GM23338 (cell line): ENCODE measurements at regions not wholly inside any gene's neighbourhood (a gene's known extent, or its start where the extent isn't known, plus 50 kb on each side); places are given as distances from the start of the nearest gene placed in this dataset.

Source experiments
- ATAC-seq: fragments of 200-7000 bp; cut with Tn5 transposase; 3 replicates; pipeline ENCODE4 v1.9.1; 2020
- DNase-seq: peaks from one replicate; pipeline ENCODE4 v3.0.0-alpha.2; 2015; ENCODE audit warnings: low spot score
- H2AFZ ChIP-seq: fragments of 200-600 bp; sonication (generic); 2 replicates; pipeline ENCODE4 v1.8.0; 2016; ENCODE audit warnings: antibody characterized with exemption, mild to moderate bottlenecking, moderate library complexity
- H3F3A ChIP-seq: fragments of 200-600 bp; sonication (generic); replicated peaks from 2 replicates; pipeline ENCODE4 v1.8.0; 2017; ENCODE audit warnings: antibody characterized with exemption, mixed run types, low read depth
- H3K27ac ChIP-seq: fragments of 200-600 bp; sonication (generic); 2 replicates; pipeline ENCODE4 v1.6.1; 2016; ENCODE audit warnings: low read depth
- H3K27me3 ChIP-seq: fragments of 200-600 bp; sonication (generic); 2 replicates; pipeline ENCODE4 v1.8.0; 2016; ENCODE audit warnings: mild to moderate bottlenecking, mixed run types, moderate library complexity; ENCODE audit not compliant: insufficient read depth
- H3K36me3 ChIP-seq: fragments of 200-600 bp; sonication (generic); 2 replicates; pipeline ENCODE4 v1.8.0; 2016; ENCODE audit warnings: mild to moderate bottlenecking; ENCODE audit not compliant: insufficient read depth
- H3K4me1 ChIP-seq: fragments of 200-600 bp; sonication (generic); 2 replicates; pipeline ENCODE4 v1.8.0; 2016; ENCODE audit warnings: mild to moderate bottlenecking, moderate library complexity; ENCODE audit not compliant: insufficient read depth
- H3K4me2 ChIP-seq: fragments of 200-600 bp; sonication (generic); 2 replicates; pipeline ENCODE4 v1.7.1; 2017; ENCODE audit warnings: mixed run types
- H3K4me3 ChIP-seq: fragments of 200-600 bp; sonication (generic); 2 replicates; pipeline ENCODE4 v1.6.1; 2016; ENCODE audit warnings: mixed run types
- H3K79me2 ChIP-seq: fragments of 200-600 bp; sonication (generic); replicated peaks from 2 replicates; pipeline ENCODE4 v1.8.0; 2017; ENCODE audit warnings: mild to moderate bottlenecking; ENCODE audit not compliant: insufficient read depth
- H3K9me2 ChIP-seq: fragments of 200-600 bp; sonication (generic); 2 replicates; pipeline ENCODE4 v1.8.0; 2017; ENCODE audit not compliant: insufficient read depth
- H4K20me1 ChIP-seq: fragments of 200-600 bp; sonication (generic); replicated peaks from 2 replicates; pipeline ENCODE4 v1.8.0; 2017; ENCODE audit warnings: mild to moderate bottlenecking; ENCODE audit not compliant: insufficient read depth
- H3K27ac Mint-ChIP-seq: 2 replicates; pipeline ENCODE4 v1.8.0; 2020; ENCODE audit warnings: inconsistent platforms, mild to moderate bottlenecking, moderate library complexity, mixed read lengths
- H3K27me3 Mint-ChIP-seq: 3 replicates; pipeline ENCODE4 v1.8.0; 2022; ENCODE audit warnings: low read depth, mild to moderate bottlenecking, moderate library complexity, mixed read lengths, inconsistent platforms; ENCODE audit not compliant: insufficient read depth, poor library complexity
- H3K36me3 Mint-ChIP-seq: 3 replicates; pipeline ENCODE4 v1.8.0; 2021; ENCODE audit warnings: low read depth, mild to moderate bottlenecking, inconsistent platforms, moderate library complexity, mixed read lengths
- H3K4me1 Mint-ChIP-seq: 3 replicates; pipeline ENCODE4 v1.8.0; 2020; ENCODE audit warnings: mild to moderate bottlenecking, inconsistent platforms, mixed read lengths
- H3K4me3 Mint-ChIP-seq: 3 replicates; pipeline ENCODE4 v1.8.0; 2021; ENCODE audit warnings: moderate library complexity, mild to moderate bottlenecking, inconsistent platforms, mixed read lengths
- H3K9me3 Mint-ChIP-seq: 3 replicates; pipeline ENCODE4 v1.8.0; 2020; ENCODE audit warnings: moderate library complexity, mild to moderate bottlenecking, inconsistent platforms, mixed read lengths
- CREB1 ChIP-seq: fragments of 250-450 bp; sonication (Bioruptor Pico); IDR thresholded peaks from 2 replicates; pipeline ENCODE4 v1.5.0; 2020; ENCODE audit warnings: low read depth, mild to moderate bottlenecking, moderate library complexity
- EZH2 ChIP-seq: fragments of 200-600 bp; sonication (generic); IDR thresholded peaks from one replicate; pipeline ENCODE4 v1.8.0; 2017; ENCODE audit warnings: antibody characterized with exemption, mild to moderate bottlenecking, low read depth; ENCODE audit not compliant: unreplicated experiment
- EZH2phosphoT487 ChIP-seq: fragments of 200-600 bp; sonication (generic); IDR thresholded peaks from one replicate; pipeline ENCODE4 v1.8.1; 2018; ENCODE audit warnings: antibody characterized with exemption; ENCODE audit not compliant: unreplicated experiment
- JUNB ChIP-seq: IDR thresholded peaks from one replicate; pipeline ENCODE4 v1.6.1; 2016; ENCODE audit warnings: antibody characterized with exemption; ENCODE audit not compliant: unreplicated experiment
- NANOG ChIP-seq: IDR thresholded peaks from 2 replicates; pipeline ENCODE4 v1.6.1; 2016; ENCODE audit warnings: antibody characterized with exemption, borderline replicate concordance
- POLR2AphosphoS5 ChIP-seq: IDR thresholded peaks from 2 replicates; pipeline ENCODE4 v1.6.1; 2016; ENCODE audit warnings: antibody characterized with exemption, low read depth
- STAT1 ChIP-seq: IDR thresholded peaks from one replicate; pipeline ENCODE4 v1.6.1; 2016; ENCODE audit warnings: antibody characterized with exemption; ENCODE audit not compliant: unreplicated experiment
- ZNF114 ChIP-seq: fragments of 250-450 bp; sonication (Bioruptor Pico); IDR thresholded peaks from 2 replicates; pipeline ENCODE4 v1.5.0; 2020; ENCODE audit warnings: mild to moderate bottlenecking, moderate library complexity
- ZNF331 ChIP-seq: fragments of 250-450 bp; sonication (Bioruptor Pico); IDR thresholded peaks from 2 replicates; pipeline ENCODE4 v1.5.0; 2020; ENCODE audit warnings: low read depth, mild to moderate bottlenecking, moderate library complexity
- TF ChIP-seq, protein P1 (sequence below), 2 experiments: fragments of 200-600 bp in 1 of 2; sonication (generic) in 1 of 2; conservative IDR thresholded peaks; 2 replicates each; pipeline versions ENCODE4 v1.5.1 to v1.6.1; 2016 to 2017; ENCODE audit warnings: antibody characterized with exemption in 2 of 2, low read depth in 2 of 2, mild to moderate bottlenecking in 2 of 2, moderate library complexity in 1 of 2
- TF ChIP-seq, protein P2 (sequence below): fragments of 250-450 bp; sonication (Bioruptor Pico); IDR thresholded peaks from 2 replicates; pipeline ENCODE4 v1.5.0; 2020; ENCODE audit warnings: mild to moderate bottlenecking, moderate library complexity
- TF ChIP-seq, protein P3 (sequence below): IDR thresholded peaks from one replicate; pipeline ENCODE4 v1.6.1; 2018; ENCODE audit warnings: antibody characterized with exemption; ENCODE audit not compliant: unreplicated experiment
- TF ChIP-seq, protein P4 (sequence below): IDR thresholded peaks from 2 replicates; pipeline ENCODE4 v1.6.1; 2016; ENCODE audit warnings: antibody characterized with exemption

DNA sequence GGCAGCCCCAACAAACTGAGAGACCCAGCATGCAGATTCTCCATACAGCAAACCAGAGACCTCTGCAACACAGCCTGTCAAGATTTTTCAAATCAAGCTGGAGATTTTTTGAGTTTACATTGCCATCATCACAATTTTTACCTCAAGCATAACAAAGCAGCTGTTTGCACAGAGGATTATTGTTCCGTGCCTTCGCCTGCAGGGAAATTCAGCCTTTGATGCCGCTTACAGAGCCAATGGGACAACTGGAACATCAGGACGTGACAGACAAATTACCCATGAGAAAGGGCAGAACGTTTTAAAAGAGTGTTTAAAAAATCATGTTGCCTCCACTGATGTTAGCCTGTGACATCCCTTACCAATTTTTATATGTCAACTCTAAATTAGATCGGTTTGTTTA is 363.7 kb downstream of the FBXW7 start:
- ATAC-seq (no peak), DNase-seq (no peak)
- H3K27ac Mint-ChIP-seq: no peak overlapping the region
- Histone ChIP-seq H3K36me3 (no peaks in the 10 kb centered on the region), H3K27ac (no peak overlapping the region), H3K27me3 (no peaks in the 10 kb centered on the region), H3K4me3 (no peak overlapping the region), H4K20me1 (no peaks in the 10 kb centered on the region), H3K9me2 (0 out of 2 replicates have a peak, but pooled peaks cover 10% of the 10 kb centered on the region), H3K79me2 (no peaks in the 10 kb centered on the region), H3K4me2 (no peak overlapping the region), H3K4me1 (peaks cover 11% of the 10 kb centered on the region; the same call in 1 of the 2 replicates), H2AFZ (no peak overlapping the region), H3F3A (no peaks in the 10 kb centered on the region)
- H3K9me3 Mint-ChIP-seq: no peaks in the 10 kb centered on the region
- TF ChIP-seq POLR2AphosphoS5 (no peak), STAT1 (no peak), EZH2 (no peak), JUNB (no peak), NANOG (no peak), ZNF331 (CRISPR knock-in tag) (no peak), EZH2phosphoT487 (no peak), ZNF114 (CRISPR knock-in tag) (no peak), CREB1 (CRISPR knock-in tag) (no peak)
- TF ChIP-seq, protein P1, sequence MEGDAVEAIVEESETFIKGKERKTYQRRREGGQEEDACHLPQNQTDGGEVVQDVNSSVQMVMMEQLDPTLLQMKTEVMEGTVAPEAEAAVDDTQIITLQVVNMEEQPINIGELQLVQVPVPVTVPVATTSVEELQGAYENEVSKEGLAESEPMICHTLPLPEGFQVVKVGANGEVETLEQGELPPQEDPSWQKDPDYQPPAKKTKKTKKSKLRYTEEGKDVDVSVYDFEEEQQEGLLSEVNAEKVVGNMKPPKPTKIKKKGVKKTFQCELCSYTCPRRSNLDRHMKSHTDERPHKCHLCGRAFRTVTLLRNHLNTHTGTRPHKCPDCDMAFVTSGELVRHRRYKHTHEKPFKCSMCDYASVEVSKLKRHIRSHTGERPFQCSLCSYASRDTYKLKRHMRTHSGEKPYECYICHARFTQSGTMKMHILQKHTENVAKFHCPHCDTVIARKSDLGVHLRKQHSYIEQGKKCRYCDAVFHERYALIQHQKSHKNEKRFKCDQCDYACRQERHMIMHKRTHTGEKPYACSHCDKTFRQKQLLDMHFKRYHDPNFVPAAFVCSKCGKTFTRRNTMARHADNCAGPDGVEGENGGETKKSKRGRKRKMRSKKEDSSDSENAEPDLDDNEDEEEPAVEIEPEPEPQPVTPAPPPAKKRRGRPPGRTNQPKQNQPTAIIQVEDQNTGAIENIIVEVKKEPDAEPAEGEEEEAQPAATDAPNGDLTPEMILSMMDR (conservative IDR thresholded peaks at IDR 0.05; ENCODE audit: low read depth in 2 of 2): no peak
- TF ChIP-seq, protein P2, sequence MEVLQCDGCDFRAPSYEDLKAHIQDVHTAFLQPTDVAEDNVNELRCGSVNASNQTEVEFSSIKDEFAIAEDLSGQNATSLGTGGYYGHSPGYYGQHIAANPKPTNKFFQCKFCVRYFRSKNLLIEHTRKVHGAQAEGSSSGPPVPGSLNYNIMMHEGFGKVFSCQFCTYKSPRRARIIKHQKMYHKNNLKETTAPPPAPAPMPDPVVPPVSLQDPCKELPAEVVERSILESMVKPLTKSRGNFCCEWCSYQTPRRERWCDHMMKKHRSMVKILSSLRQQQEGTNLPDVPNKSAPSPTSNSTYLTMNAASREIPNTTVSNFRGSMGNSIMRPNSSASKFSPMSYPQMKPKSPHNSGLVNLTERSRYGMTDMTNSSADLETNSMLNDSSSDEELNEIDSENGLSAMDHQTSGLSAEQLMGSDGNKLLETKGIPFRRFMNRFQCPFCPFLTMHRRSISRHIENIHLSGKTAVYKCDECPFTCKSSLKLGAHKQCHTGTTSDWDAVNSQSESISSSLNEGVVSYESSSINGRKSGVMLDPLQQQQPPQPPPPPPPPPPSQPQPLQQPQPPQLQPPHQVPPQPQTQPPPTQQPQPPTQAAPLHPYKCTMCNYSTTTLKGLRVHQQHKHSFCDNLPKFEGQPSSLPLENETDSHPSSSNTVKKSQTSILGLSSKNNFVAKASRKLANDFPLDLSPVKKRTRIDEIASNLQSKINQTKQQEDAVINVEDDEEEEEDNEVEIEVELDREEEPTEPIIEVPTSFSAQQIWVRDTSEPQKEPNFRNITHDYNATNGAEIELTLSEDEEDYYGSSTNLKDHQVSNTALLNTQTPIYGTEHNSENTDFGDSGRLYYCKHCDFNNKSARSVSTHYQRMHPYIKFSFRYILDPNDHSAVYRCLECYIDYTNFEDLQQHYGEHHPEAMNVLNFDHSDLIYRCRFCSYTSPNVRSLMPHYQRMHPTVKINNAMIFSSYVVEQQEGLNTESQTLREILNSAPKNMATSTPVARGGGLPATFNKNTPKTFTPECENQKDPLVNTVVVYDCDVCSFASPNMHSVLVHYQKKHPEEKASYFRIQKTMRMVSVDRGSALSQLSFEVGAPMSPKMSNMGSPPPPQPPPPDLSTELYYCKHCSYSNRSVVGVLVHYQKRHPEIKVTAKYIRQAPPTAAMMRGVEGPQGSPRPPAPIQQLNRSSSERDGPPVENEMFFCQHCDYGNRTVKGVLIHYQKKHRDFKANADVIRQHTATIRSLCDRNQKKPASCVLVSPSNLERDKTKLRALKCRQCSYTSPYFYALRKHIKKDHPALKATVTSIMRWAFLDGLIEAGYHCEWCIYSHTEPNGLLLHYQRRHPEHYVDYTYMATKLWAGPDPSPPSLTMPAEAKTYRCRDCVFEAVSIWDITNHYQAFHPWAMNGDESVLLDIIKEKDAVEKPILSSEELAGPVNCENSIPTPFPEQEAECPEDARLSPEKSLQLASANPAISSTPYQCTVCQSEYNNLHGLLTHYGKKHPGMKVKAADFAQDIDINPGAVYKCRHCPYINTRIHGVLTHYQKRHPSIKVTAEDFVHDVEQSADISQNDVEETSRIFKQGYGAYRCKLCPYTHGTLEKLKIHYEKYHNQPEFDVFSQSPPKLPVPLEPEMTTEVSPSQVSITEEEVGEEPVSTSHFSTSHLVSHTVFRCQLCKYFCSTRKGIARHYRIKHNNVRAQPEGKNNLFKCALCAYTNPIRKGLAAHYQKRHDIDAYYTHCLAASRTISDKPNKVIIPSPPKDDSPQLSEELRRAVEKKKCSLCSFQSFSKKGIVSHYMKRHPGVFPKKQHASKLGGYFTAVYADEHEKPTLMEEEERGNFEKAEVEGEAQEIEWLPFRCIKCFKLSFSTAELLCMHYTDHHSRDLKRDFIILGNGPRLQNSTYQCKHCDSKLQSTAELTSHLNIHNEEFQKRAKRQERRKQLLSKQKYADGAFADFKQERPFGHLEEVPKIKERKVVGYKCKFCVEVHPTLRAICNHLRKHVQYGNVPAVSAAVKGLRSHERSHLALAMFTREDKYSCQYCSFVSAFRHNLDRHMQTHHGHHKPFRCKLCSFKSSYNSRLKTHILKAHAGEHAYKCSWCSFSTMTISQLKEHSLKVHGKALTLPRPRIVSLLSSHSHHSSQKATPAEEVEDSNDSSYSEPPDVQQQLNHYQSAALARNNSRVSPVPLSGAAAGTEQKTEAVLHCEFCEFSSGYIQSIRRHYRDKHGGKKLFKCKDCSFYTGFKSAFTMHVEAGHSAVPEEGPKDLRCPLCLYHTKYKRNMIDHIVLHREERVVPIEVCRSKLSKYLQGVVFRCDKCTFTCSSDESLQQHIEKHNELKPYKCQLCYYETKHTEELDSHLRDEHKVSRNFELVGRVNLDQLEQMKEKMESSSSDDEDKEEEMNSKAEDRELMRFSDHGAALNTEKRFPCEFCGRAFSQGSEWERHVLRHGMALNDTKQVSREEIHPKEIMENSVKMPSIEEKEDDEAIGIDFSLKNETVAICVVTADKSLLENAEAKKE: no peak
- TF ChIP-seq, protein P3, sequence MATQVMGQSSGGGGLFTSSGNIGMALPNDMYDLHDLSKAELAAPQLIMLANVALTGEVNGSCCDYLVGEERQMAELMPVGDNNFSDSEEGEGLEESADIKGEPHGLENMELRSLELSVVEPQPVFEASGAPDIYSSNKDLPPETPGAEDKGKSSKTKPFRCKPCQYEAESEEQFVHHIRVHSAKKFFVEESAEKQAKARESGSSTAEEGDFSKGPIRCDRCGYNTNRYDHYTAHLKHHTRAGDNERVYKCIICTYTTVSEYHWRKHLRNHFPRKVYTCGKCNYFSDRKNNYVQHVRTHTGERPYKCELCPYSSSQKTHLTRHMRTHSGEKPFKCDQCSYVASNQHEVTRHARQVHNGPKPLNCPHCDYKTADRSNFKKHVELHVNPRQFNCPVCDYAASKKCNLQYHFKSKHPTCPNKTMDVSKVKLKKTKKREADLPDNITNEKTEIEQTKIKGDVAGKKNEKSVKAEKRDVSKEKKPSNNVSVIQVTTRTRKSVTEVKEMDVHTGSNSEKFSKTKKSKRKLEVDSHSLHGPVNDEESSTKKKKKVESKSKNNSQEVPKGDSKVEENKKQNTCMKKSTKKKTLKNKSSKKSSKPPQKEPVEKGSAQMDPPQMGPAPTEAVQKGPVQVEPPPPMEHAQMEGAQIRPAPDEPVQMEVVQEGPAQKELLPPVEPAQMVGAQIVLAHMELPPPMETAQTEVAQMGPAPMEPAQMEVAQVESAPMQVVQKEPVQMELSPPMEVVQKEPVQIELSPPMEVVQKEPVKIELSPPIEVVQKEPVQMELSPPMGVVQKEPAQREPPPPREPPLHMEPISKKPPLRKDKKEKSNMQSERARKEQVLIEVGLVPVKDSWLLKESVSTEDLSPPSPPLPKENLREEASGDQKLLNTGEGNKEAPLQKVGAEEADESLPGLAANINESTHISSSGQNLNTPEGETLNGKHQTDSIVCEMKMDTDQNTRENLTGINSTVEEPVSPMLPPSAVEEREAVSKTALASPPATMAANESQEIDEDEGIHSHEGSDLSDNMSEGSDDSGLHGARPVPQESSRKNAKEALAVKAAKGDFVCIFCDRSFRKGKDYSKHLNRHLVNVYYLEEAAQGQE: no peak
- TF ChIP-seq, protein P4, sequence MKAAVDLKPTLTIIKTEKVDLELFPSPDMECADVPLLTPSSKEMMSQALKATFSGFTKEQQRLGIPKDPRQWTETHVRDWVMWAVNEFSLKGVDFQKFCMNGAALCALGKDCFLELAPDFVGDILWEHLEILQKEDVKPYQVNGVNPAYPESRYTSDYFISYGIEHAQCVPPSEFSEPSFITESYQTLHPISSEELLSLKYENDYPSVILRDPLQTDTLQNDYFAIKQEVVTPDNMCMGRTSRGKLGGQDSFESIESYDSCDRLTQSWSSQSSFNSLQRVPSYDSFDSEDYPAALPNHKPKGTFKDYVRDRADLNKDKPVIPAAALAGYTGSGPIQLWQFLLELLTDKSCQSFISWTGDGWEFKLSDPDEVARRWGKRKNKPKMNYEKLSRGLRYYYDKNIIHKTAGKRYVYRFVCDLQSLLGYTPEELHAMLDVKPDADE: no peak
- peaks cover 10% of the 10 kb centered on the region for H3K4me1 Mint-ChIP-seq
- H3K27me3 Mint-ChIP-seq: no peaks in the 10 kb centered on the region
- H3K36me3 Mint-ChIP-seq: no peaks in the 10 kb centered on the region; the same call in 2 of the 3 replicates
- no peak overlapping the region for H3K4me3 Mint-ChIP-seq
